ENCODE measurements at regions not wholly inside any gene's neighbourhood (a gene's known extent, or its start where the extent isn't known, plus 50 kb on each side); places are given as distances from the start of the nearest gene placed in this dataset.

DNA sequence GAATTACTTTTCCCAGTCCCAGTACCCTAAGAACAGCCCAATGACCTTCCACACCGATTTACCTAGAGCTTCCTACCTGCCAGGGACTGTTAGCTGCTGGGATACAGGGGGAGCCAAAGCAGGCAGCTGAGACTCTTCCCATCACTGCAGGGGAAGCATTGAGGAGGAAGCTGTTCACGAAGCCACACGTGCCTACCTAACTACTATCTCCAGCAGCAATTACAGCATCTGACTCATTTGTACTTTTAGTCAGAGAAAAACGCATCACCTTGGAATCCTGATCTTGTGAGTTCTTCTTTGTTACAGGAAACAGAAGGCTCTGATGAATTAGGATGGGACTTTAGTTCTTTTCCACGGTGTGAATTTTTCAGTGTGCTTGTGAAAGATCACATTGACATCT is 113.7 kb upstream of the DHX40 start:
- DNase-seq: no peak

DNA sequence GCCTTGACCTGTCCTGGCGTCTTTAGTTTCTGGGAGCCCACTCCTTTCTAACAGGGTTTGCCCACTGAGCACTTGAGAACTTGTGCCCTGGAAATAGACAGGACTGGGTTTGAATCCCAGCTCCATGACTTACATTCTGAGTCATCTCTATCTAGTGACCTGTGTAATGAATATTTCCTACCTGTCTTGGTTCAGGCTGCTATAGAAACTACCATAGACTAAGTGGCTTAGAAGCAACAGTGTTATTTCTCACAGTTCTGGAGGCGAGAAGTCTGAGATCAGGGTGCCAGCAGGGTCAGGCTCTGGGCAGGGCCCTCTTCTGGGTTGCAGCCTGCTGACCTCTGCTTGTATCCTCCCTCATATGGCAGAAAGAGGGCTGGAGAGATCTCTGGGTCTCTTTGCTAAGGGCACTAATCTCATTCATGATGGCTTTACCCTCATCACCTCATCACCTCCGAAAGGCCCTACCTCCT is 110.7 kb upstream of the DHX40 start:
- no peak for DNase-seq

DNA sequence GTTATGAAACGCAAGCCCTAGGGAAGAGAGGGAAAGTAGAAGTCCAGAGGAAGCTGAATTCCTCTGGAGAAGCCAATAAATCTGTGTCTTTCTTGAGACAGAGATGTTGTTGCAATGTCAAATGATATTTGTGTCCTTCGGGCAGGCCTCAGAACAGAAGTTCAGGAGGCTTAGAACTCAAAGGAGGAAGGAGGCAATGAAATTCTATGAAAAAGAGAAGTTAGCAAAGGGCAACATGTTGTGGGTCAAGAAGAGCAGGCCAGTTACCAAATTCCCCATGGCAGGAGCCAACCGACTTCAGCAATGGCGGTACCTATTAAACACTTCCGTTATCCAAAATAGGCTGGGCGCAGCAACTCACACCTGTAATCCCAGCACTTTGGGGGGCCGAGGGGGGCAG is 109.0 kb upstream of the DHX40 start:
- peak; percentile 82 for DNase-seq

DNA sequence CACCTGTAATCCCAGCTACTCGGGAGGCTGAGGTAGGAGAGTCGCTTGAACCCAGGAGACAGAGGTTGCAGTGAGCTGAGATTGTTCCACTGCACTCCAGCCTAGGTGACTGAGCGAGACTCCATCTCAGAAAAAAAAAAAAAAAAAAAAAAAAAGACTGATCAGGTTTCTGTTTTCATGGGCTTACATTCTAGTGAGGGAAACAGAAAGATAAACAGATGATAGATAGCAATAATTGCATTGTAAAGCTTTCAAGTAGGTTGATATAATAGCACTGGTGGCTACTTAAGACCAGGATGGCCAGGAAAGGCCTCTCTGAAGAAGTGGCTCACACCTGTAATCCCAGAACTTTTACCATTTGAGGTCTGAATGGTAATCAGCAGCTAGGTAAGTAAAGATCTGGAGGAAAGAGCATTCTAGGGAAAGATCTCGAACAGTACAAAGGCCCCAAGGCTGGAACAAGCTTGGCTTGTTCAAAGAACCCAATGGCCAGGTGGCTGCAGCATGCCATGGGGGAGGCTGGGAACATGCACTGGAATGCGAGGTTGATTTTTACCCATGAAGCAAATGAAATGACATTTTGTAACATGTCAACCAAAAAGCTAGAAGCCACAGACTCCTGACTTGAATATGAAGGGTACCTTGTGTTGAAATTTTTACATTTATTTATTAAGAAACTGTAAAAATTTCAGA is 108.3 kb upstream of the DHX40 start:
- no peak for DNase-seq

DNA sequence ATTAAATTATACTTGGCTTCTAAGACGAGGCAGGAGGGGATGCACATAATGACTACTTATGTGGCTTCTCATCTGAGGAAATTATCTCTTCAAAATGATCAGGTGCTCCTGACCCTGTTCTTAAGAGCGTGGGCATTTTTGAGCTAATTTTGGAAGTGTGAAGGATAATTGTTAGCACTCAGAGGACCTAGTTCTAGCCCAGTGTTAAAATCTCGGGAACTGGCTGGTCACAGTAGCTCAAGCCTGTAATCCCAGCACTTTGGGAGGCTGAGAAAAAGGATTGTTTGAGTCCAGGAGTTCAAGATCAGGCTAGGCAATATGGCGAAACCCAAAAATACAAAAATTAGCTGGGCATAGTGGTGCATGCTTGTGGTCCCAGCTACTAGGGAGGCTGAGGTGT is 103.0 kb upstream of the DHX40 start:
- DNase-seq: no peak

DNA sequence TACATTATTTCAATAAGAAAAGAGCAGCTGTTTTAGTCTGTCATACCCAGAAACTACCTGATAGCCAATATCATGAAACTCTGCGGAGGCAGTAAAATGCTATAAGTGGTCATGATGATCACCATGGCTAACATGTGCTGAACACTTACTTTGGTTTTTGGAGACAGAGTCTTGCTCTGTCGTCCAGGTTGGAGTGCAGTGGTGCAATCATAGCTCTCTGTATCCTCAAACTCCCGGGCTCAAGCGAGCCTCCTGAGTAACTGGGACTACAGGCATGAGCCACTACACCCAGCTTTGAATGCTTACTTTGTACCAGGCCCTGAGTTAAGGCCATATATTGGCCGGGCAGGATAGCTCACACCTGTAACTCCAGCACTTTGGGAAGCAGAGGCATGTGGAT is 101.2 kb upstream of the DHX40 start:
- no peak for DNase-seq

DNA sequence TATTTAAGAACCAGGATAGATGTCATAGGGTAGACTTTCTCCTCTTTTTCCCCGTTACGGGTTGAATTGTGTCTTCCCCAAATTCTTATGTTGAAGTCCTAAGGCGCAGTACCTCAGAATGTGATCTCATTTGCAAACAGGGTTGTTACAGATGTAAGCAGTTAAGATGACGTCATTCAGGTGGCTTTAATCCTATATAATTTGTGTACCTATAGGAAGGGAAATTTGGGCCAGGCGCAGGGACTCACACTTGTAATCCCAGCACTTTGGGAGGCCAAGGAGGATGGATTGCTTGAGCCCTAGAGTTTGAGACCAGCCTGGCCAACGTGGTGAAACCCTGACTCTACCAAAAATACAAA is 99.5 kb upstream of the DHX40 start:
- no peak for DNase-seq

DNA sequence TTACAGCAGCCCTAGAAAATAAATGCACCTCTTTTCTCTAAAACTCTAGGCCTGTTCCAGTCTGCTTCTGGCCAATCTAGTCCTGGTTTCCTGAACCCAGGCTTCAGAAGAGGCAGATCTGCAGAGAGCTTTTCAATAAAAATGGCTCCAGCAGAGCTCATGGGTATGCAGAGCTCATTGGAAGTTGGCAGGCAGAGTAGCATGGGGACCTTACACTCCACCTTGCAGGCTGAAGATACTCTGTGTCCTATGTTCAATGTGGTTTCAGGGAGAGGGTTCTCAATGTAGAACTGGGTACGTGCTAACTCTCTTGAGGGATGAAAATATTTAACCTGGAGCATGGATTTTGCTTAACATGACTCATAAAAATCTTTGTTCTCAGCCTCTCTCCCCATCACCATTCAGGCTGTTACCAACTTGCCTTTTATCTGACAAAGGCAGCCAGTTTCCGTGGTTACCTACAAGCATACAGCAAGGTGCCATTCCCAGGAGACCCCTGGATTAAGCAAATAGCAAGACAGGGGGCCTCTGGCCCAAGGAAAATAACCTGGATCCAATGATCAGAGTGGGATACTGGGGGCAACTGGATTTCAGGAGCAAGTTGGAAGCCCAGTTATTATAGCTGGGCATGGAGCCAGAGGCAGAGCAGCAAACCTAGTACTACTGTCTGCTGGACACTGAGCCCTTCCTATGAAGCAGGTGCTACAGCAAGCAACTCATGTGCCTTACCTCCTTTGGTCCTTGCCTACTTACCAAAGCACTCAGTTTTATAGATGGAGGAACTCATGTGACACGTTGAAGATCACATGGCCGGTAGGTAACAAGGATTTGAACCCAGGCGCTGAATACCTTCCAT is 98.2 kb upstream of the DHX40 start:
- no peak for DNase-seq

DNA sequence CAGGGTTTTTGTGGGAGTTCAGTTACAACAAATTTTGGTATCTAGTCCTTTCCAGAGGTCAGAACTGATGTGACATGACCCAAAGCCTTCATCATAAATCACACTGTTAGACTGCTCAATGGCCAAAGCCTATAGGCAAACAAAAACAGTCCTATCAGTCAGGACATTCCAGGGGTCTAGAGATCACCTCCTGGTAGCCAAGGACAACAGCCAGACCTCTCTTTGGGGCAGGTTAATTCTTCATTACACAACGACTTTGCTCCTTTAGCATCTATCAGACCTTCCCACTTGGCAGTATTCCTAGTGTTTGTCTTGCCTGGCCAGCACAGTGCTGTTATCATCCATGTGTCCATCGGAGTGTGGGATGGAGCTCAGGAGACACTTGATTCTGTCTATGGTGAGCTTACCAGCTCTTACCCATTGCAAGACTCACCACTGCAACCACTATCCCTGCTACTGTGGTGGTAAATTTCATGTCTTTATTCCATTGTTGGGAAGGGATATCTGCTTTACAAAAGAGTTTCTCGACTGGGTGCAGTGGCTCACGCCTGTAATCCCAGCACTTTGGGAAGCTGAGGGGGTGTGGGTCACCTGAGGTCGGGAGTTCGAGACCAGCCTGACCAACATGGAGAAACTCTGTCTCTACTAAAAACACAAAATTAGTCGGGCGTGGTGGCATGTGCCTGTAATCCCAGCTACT is 95.5 kb upstream of the DHX40 start:
- no peak for DNase-seq

DNA sequence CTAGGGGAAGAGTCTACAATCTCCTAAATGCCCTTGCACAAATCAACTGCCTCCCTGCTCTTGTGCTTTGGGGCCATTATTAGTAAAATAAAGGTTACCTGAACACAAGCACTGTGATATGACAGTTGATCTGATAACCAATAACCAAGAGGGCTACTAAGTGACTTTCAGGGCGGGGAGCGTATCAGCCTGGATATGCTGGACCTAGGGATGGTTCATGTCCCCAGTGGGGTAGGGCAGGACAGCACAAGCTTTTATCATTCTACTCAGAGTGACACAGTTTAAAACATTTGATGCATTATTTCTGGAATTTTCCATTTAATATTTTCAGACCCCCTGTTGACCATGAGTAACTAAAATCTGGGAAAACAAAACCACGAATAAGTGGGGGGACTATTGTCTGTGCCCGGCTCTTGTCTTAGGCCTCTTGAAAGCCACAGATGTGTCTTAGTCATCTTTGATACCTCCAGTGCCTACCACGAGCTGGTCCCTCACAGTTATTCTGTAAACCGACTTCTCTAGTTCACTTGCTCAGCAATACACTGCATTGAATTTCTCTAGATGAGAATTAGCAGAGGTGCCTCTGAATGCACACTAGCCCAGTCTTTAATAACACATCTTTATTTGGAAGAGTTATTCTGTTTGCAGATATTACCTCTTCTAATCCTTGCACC is 94.6 kb upstream of the DHX40 start:
- no peak for DNase-seq

DNA sequence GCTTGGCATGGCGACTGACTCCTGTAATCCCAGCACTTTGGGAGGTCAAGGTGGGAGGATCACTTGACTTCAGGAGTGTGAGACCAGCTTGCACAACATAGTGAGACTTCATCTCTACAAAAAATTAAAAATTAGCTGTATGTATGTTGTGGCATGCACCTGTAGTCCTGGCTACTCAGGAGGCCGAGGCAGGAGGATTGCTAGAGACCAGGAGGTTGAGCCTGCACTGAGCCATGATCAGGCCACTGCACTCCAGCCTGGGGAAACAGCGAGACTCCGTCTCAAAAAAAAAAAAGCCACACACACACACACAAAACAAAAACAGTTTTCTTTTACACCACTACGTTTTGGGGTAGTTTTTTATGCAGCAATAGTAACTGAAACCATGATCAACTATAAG is 89.0 kb upstream of the DHX40 start:
- no peak for DNase-seq

DNA sequence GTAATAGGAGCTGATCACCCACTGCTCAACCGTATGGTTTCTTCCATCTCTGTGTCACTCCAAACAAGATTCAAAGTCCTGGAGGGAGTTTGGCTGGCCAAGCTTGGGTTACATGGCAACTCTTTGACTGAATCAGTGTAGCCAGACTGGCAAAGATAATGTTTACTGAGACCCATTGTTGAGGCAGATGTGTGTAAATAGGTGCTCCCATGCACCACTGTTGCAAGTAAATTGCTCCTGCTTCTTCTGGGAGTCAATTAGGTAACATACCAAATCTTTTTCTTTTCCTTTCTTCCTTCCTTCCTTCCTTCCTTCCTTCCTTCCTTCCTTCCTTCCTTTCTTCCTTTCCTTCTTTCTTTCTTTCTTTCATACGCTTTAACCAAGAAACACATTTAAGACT is 86.3 kb upstream of the DHX40 start:
- no peak for DNase-seq

DNA sequence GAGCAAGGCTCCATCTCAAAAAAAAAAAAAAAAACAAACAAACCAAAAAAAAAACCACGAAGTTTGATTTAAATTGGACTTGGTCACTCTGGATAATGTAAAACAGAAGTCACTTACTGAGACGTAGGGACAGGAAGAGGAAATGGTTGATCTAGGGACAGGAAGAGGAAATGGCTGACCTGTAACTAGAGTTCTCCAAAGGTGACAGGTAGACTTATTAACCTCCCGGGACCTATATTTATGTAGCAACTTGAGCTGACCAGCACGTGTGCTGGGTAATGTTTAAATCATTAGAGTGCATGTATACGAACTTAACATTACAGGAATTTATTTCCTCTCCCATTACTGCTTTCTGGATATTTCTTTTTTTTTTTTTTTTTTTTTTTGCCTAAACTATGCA is 81.5 kb upstream of the DHX40 start:
- DNase-seq: no peak

DNA sequence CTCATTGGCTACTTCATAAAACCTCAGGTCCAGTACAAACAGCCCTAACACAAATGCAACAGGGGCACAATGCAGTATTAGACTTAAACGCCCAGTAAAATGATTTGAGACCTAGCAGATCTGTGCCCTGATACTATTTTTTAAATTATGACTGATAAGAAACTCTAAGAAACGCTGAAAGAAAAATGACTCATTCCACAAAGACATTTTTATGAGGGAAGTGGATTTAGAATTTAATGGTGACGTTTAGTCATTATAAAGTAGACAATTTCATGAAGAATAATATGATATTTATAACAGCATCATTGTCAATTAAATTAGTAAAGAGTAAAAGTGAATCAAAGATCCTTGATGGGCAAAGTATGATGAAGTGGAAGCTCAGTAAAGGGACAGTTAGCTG is 80.4 kb upstream of the DHX40 start:
- DNase-seq: no peak

DNA sequence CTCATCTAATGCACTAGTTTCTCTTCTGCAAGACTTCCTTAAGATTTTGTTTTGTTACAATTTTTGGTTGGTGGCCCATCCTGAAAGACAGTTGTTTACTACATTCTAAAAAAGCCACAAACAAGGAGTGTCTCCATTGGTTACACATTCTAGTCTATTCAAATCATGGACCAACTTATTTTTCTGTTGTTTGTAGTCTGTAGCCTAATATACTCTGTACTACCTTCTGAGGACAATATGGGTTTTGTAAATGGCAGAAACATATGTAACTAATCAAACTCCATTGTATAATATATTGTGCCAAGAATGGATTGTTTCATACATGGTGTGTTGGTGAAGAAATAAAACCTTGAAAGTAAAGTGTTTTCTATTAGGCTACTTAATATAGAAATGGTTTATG is 79.5 kb upstream of the DHX40 start:
- no peak for DNase-seq

DNA sequence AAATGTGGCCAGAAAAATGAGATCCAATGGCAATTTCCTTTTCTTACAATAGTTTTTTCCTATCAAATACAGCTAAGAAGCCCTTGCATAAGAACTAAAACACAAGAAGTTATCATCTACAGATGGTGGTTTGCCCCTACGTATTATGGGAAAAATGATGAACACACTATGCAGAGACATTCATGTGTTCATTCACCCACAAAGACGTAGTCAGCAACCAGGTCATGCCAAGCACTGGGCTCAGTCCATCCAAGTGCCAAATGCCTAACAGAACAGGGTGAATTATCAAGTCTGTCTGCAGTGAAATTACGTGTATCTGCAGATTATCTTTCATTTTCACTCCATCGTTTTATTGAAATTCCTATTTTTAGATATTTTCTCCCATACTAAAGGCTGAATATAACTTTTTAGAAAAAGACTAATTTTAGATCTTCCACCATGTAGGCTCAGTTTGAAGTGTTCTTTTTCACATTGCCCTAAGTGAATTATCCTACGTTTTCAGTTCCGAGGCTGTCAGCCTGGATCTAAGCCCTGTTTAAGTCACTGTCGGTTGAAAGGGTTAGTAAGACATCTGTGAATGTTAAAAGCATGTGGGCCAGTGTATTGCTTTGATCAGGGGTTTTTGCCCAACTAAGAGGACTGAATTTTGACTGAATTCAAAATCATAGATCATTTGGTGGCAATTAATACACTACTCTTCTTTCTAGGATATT is 78.1 kb upstream of the DHX40 start:
- DNase-seq: no peak

DNA sequence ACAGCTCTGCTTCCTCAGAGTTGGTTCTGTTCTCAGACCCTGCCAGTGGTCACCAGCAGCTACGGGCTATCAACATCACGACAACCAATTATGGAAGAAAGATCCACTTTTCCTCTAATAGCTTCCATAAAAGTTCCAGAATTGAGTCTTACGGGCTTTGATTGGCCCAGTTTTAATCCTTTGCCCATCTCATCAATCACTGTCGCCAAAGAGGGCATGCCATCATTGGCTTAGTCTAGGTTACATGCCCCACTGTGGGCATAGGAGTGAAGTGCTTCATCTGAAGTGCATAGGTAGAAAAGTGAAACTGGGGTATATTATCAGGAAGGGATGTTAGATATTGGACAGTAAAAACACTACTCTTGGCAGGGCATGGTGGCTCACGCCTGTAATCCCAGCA is 76.6 kb upstream of the DHX40 start:
- no peak for DNase-seq

DNA sequence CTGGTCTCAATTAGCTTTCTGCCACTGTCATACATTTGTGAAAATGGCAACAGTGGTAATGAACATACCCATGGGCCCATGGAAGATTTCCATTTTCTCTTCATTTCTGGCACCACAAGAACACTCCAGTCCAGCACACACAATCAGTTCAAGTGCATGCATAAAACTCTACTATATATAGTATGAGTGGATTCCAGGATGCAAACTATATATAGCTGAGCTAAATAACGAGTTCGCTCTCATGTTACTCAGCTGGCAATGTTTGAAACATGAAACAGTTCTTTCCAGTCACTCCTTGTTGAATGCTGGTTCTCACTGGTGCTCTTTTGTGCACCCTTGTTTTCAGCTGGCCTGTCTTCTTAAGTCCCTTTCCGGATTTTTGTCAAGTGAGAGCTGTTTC is 75.2 kb upstream of the DHX40 start:
- no peak for DNase-seq

DNA sequence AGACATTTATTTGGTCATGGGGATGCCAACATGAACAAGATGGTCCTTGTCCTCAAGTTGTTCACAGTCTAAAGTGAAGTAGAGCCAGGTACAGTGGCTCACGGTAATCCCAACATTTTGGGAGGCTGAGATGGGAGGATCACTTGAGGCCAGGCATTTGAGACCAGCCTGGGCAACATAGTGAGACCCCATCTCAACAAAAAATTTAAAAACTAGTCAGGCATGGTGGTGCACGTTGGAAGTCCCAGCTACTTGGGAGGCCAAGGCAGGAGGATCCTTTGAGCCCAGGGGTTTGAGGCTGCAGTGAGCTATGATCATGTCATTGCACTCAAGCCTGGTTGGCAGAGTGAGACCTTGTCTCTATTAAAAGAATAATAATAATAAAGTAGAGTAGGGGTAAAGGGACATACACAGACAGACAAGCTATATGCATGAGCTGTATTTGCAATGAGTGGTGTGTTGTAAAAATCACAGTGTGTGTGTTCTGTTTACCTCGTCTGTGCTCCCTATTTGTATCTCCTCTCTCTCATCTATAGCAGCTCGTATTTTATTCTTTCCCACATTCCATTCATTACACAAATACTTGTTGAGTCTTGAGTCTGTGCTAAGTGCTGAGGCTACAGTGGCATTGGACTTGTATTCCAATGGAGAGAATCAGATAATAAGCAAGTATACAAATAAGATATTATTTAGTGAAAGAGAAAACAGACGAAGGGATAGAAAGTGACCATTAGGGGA is 73.9 kb upstream of the DHX40 start:
- DNase-seq: no peak

DNA sequence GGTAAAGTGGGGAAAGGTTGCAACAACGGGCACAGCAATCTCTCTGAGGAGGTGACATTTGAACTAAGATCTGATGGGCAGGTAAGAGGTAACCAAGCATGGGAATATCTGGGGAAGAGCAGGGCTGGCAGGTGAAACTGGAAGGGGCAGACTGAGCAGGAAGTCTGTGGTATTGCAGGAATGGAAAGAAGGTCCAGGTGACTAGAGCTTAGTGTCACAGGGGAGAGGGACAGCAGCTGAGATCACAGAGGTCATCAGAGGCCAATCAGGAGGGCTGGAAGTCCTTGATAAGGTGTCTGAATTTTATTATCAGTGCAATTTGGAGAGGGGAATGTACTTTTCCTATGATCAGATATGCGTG is 73.3 kb upstream of the DHX40 start:
- DNase-seq: no peak

DNA sequence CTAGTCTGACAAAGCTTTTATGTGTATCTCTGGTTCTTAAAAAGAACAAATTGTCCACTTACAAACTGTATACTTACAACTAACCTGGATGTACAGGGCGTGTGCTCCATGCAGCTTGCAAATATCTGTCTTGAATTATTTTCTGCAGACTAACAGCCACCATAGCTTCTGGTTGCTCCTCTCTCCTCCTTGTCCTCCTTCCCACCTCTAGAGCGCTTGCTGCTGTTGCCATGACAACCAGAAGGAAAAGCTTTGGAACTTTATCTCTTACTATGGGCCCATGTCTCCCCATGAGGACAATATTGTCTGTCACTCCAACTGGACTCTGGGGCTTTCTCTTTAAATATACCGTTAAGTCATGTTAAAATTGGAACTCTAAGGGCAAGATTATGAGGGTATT is 71.5 kb upstream of the DHX40 start:
- DNase-seq: no peak

DNA sequence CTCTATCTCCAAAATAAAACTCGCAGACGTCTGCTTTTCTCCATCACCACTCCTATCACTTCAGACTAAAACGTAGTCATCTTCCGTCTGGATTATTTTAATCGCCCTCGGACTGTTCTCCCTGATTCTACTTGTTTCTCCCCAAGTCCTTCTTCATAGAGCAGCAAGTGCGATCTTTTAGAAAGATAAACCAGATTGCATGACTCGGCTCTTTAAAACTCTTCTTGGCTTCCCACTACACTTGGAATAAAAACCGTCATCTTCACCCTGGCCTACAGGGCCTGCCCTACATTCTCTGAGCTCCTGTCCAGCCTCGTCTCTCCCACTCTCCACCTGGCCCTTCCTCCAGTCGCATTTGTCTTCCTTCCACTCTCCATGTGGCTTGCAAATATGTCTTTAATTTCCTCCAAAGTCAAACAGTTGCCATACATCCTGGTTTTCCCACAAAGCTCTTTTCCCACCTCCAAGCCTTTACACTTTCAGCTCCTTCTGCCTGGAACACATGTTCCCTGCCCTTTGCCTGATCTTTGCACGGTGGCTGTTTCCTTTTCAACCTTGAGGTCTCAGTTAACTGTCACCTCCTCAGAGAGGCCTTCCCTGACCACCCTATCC is 70.5 kb upstream of the DHX40 start:
- DNase-seq: no peak

Measured in inflammatory macrophage treated with lipopolysaccharide for 4 hours (primary cell).